B cell (primary cell): ENCODE measurements at regions not wholly inside any gene's neighbourhood (a gene's known extent, or its start where the extent isn't known, plus 50 kb on each side); places are given as distances from the start of the nearest gene placed in this dataset.

Source experiments
- ATAC-seq: fragments of 200-7000 bp; cut with Tn5 transposase; one replicate; pipeline ENCODE4 v1.10.0; 2021; ENCODE audit warnings: low read depth, mild to moderate bottlenecking, moderate number of reproducible peaks, moderate library complexity
- CTCF ChIA-PET: fragments of 350-600 bp; sonication (Branson Sonifier 250); formaldehyde crosslinking; loops from one replicate; lab custom pipeline; 2021; ENCODE audit warnings: antibody characterized with exemption, inconsistent platforms; lab: Charles Lee
- POLR2A ChIA-PET: fragments of 350-600 bp; sonication (Branson Sonifier 250); formaldehyde crosslinking; loops from one replicate; lab custom pipeline; 2021; ENCODE audit warnings: antibody characterized with exemption; lab: Charles Lee
- DNase-seq: peaks from one replicate; pipeline ENCODE4 v3.0.0; 2013
- H2AFZ ChIP-seq: 2 replicates; pipeline ENCODE4 v1.6.1; 2012; ENCODE audit warnings: mild to moderate bottlenecking, low read depth, low read length; ENCODE audit not compliant: insufficient read depth, poor library complexity, severe bottlenecking
- H3K27ac ChIP-seq, 2 donors: 1 replicate in 1 of 2; 2 replicates in 1 of 2; pipeline ENCODE4 v1.5.1; 2012 to 2013; ENCODE audit warnings: low read length in 2 of 2, mild to moderate bottlenecking in 2 of 2, moderate library complexity in 1 of 2
- H3K27me3 ChIP-seq, 4 experiments: fragments of 200-600 bp in 1 of 4; sonication (generic) in 1 of 4; replicated peaks in 1 of 4; 1 replicate in 2 of 4; 2 replicates in 2 of 4; pipeline versions ENCODE4 v1.6.1 to v1.7.0; 2013 to 2016; ENCODE audit warnings: low read length in 3 of 4, mild to moderate bottlenecking in 2 of 4, mixed read lengths in 1 of 4, moderate library complexity in 1 of 4; ENCODE audit not compliant: insufficient read depth in 4 of 4, control insufficient read depth in 3 of 4; ENCODE audit errors: control extremely low read depth in 1 of 4
- H3K36me3 ChIP-seq, 2 experiments: replicated peaks in 1 of 2; 1 replicate in 1 of 2; 2 replicates in 1 of 2; pipeline versions ENCODE4 v1.6.1 to v1.7.1; 2013; ENCODE audit warnings: low read length in 1 of 2; ENCODE audit not compliant: insufficient read depth in 2 of 2, control insufficient read depth in 1 of 2; ENCODE audit errors: control extremely low read depth in 1 of 2, extremely low read depth in 1 of 2
- H3K4me1 ChIP-seq, 2 donors: fragments of 200-600 bp in 1 of 2; sonication (generic) in 1 of 2; 1 replicate in 1 of 2; 2 replicates in 1 of 2; pipeline versions ENCODE4 v1.5.1 to v1.6.1; 2013 to 2017; ENCODE audit warnings: low read length in 2 of 2; ENCODE audit not compliant: control insufficient read depth in 2 of 2, insufficient read depth in 2 of 2
- H3K4me2 ChIP-seq: replicated peaks from 2 replicates; pipeline ENCODE3; 2012; ENCODE audit warnings: mild to moderate bottlenecking, low read depth, low read length; ENCODE audit not compliant: poor library complexity, severe bottlenecking
- H3K4me3 ChIP-seq, 5 experiments: fragments of 200-600 bp in 1 of 5; sonication (generic) in 1 of 5; 1 replicate in 3 of 5; 2 replicates in 2 of 5; pipeline versions ENCODE4 v1.5.1 to v1.7.0; 2011 to 2016; ENCODE audit warnings: low read length in 4 of 5, mild to moderate bottlenecking in 4 of 5, low read depth in 2 of 5, control low read depth in 1 of 5, moderate library complexity in 1 of 5; ENCODE audit not compliant: insufficient read depth in 1 of 5; ENCODE audit errors: control extremely low read depth in 1 of 5, extremely low read depth in 1 of 5
- H3K79me2 ChIP-seq: fragments of 200-600 bp; sonication (generic); one replicate; pipeline ENCODE4 v1.6.0; 2016; ENCODE audit warnings: low read length; ENCODE audit not compliant: control insufficient read depth, insufficient read depth
- H3K9ac ChIP-seq: fragments of 200-600 bp; sonication (generic); 2 replicates; pipeline ENCODE4 v1.6.1; 2017; ENCODE audit warnings: mild to moderate bottlenecking, low read length, moderate library complexity
- H3K9me3 ChIP-seq, 3 donors: one replicate each; pipeline versions ENCODE4 v1.6.1 to v1.7.1; 2013; ENCODE audit warnings: low read length in 2 of 3; ENCODE audit not compliant: control insufficient read depth in 2 of 3, insufficient read depth in 1 of 3; ENCODE audit errors: control extremely low read depth in 1 of 3
- H4K20me1 ChIP-seq: 2 replicates; pipeline ENCODE4 v1.6.0; 2012; ENCODE audit warnings: mild to moderate bottlenecking, low read length; ENCODE audit not compliant: insufficient read depth, control insufficient read depth, poor library complexity, severe bottlenecking
- H3K27ac Mint-ChIP-seq: one replicate; pipeline ENCODE4 v1.8.0; 2021; ENCODE audit warnings: mixed read lengths
- H3K27me3 Mint-ChIP-seq: one replicate; pipeline ENCODE4 v1.8.0; 2021; ENCODE audit warnings: mixed read lengths
- H3K4me1 Mint-ChIP-seq: one replicate; pipeline ENCODE4 v1.8.0; 2021; ENCODE audit warnings: mixed read lengths
- H3K4me3 Mint-ChIP-seq: one replicate; pipeline ENCODE4 v1.8.0; 2021; ENCODE audit warnings: mixed read lengths
- H3K9me3 Mint-ChIP-seq: one replicate; pipeline ENCODE4 v1.8.0; 2022; ENCODE audit warnings: mixed read lengths; ENCODE audit not compliant: insufficient read depth
- CTCF ChIP-seq: fragments of 200-600 bp; IDR thresholded peaks from one replicate; pipeline ENCODE4 v1.8.0; 2022; ENCODE audit warnings: antibody characterized with exemption, mild to moderate bottlenecking
- EZH2 ChIP-seq: IDR thresholded peaks from 2 replicates; pipeline ENCODE4 v1.6.1; 2012; ENCODE audit warnings: borderline replicate concordance, low read depth, mild to moderate bottlenecking, moderate library complexity, low read length; ENCODE audit not compliant: insufficient read depth, poor library complexity, severe bottlenecking
- intact Hi-C: fragments of 100-400 bp; cut with micrococcal nuclease; formaldehyde crosslinking; loops from one replicate; pipeline ENCODE4 v1.10.0; 2022

- H3K4me1 ChIP-seq: no peaks in the 10 kb centered on the region
- ChIA-PET CTCF (no interaction called here), POLR2A (no interaction called here)
- H3K4me3 ChIP-seq: no peak overlapping the region
- H3K36me3 ChIP-seq: no peaks in the 10 kb centered on the region
- Mint-ChIP-seq H3K27me3 (no peaks in the 10 kb centered on the region), H3K4me1 (no peaks in the 10 kb centered on the region), H3K27ac (no peak overlapping the region), H3K9me3 (peaks cover 13% of the 10 kb centered on the region), H3K4me3 (no peak overlapping the region)
- peaks cover 0 to 17% (median 5%) of the 10 kb centered on the region in 3 donors for H3K9me3 ChIP-seq
- H3K27me3 ChIP-seq: no peaks in the 10 kb centered on the region
- no peak overlapping the region for H3K27ac ChIP-seq
- H2AFZ ChIP-seq: no peak overlapping the region
- no peak overlapping the region for H3K4me2 ChIP-seq
- no peak overlapping the region for H3K9ac ChIP-seq
- no peak for ATAC-seq
- no peak for TF ChIP-seq EZH2
- no peaks in the 10 kb centered on the region for H3K79me2 ChIP-seq
- no peaks in the 10 kb centered on the region for H4K20me1 ChIP-seq
- intact Hi-C loops: no loop called here
- DNase-seq: no peak
Observed at GRCh38 chr4:84263415-84263814, 235.7 kb downstream of the NKX6-1 start.

GRCh38 chr4:84260495-84260894 is 238.6 kb downstream of the NKX6-1 start:
- intact Hi-C loops: no loop called here
- no peak overlapping the region for H3K27ac Mint-ChIP-seq
- H3K4me3 Mint-ChIP-seq: no peak overlapping the region

More at GRCh38 chr4:84260495-84260894, 238.6 kb downstream of the NKX6-1 start:
- Histone ChIP-seq H3K79me2 (no peaks in the 10 kb centered on the region), H3K27ac (no peak overlapping the region), H3K36me3 (no peaks in the 10 kb centered on the region), H3K27me3 (no peaks in the 10 kb centered on the region), H4K20me1 (no peaks in the 10 kb centered on the region), H3K9ac (no peak overlapping the region), H3K4me1 (no peaks in the 10 kb centered on the region), H3K9me3 (peaks cover 0 to 17% (median 5%) of the 10 kb centered on the region in 3 donors), H3K4me2 (no peak overlapping the region), H2AFZ (no peak overlapping the region), H3K4me3 (no peak overlapping the region)
- ChIA-PET POLR2A (no interaction called here), CTCF (no interaction called here)
- ATAC-seq: no peak
- no peaks in the 10 kb centered on the region for H3K27me3 Mint-ChIP-seq
- DNase-seq: no peak
- H3K9me3 Mint-ChIP-seq: peaks cover 13% of the 10 kb centered on the region
- no peak for TF ChIP-seq CTCF
- TF ChIP-seq EZH2: no peak
- H3K4me1 Mint-ChIP-seq: no peaks in the 10 kb centered on the region
